CD4-positive, alpha-beta T cell treated with Interleukin-6 at 100 ng/mL for 8 hours (primary cell): ENCODE measurements at regions not wholly inside any gene's neighbourhood (a gene's known extent, or its start where the extent isn't known, plus 50 kb on each side); places are given as distances from the start of the nearest gene placed in this dataset.

Experiments used
- DNase-seq: peaks from one replicate; pipeline ENCODE4 v3.0.0-alpha.2; 2020; ENCODE audit warnings: mixed read lengths, low spot score

- DNase-seq, result no peak
These were observed 261.6 kb downstream of the SLITRK6 start for GRCh38 chr13:85537601-85538000.

GRCh38 chr13:85536706-85537105 lies 262.5 kb downstream of the SLITRK6 start:
- no peak for DNase-seq

- no peak for DNase-seq
These were observed 263.7 kb downstream of the SLITRK6 start for GRCh38 chr13:85535316-85536084.

GRCh38 chr13:85533911-85534310 lies 265.3 kb downstream of the SLITRK6 start:
- no peak for DNase-seq

GRCh38 chr13:85529218-85529594 lies 270.0 kb downstream of the SLITRK6 start:
- no peak for DNase-seq

GRCh38 chr13:85528491-85529217 lies 270.6 kb downstream of the SLITRK6 start:
- DNase-seq, result no peak

GRCh38 chr13:85527316-85527715 lies 271.9 kb downstream of the SLITRK6 start:
- no peak for DNase-seq

- DNase-seq, result no peak
These were observed 273.8 kb downstream of the SLITRK6 start for GRCh38 chr13:85525411-85525810.

GRCh38 chr13:85521657-85522056 lies 277.6 kb downstream of the SLITRK6 start:
- DNase-seq, result no peak

GRCh38 chr13:85520445-85520844 lies 278.8 kb downstream of the SLITRK6 start:
- no peak for DNase-seq

- DNase-seq, result no peak
These were observed 279.9 kb downstream of the SLITRK6 start for GRCh38 chr13:85519363-85519762.

GRCh38 chr13:85512421-85512820 lies 286.8 kb downstream of the SLITRK6 start:
- DNase-seq, result no peak

- no peak for DNase-seq
These were observed 289.7 kb downstream of the SLITRK6 start for GRCh38 chr13:85509512-85509911.

GRCh38 chr13:85508683-85509329 lies 290.4 kb downstream of the SLITRK6 start:
- no peak for DNase-seq

GRCh38 chr13:85503797-85504196 lies 295.4 kb downstream of the SLITRK6 start:
- no peak for DNase-seq

GRCh38 chr13:85501616-85502015 lies 297.6 kb downstream of the SLITRK6 start:
- DNase-seq, result no peak

- no peak for DNase-seq
These were observed 298.4 kb downstream of the SLITRK6 start for GRCh38 chr13:85500696-85501256.

- no peak for DNase-seq
These were observed 300.4 kb downstream of the SLITRK6 start for GRCh38 chr13:85498774-85499173.

- no peak for DNase-seq
These were observed 301.6 kb downstream of the SLITRK6 start for GRCh38 chr13:85497652-85498051.

- DNase-seq, result no peak
These were observed 306.9 kb downstream of the SLITRK6 start for GRCh38 chr13:85492283-85492682.

- DNase-seq, result no peak
These were observed 312.6 kb downstream of the SLITRK6 start for GRCh38 chr13:85486663-85487062.

- no peak for DNase-seq
These were observed 326.1 kb downstream of the SLITRK6 start for GRCh38 chr13:85473144-85473543.

- DNase-seq, result no peak
These were observed 329.9 kb downstream of the SLITRK6 start for GRCh38 chr13:85469320-85469719.
